Colonic mucosa (tissue), 4 donors: ENCODE measurements at regions not wholly inside any gene's neighbourhood (a gene's known extent, or its start where the extent isn't known, plus 50 kb on each side); places are given as distances from the start of the nearest gene placed in this dataset.

Experiments
- DNase-seq: peaks from one replicate; pipeline ENCODE4 v3.0.0-alpha.2; 2020
- H3K27ac ChIP-seq: fragments of 200-600 bp; one replicate; pipeline ENCODE4 v1.8.0; 2021
- H3K27me3 ChIP-seq: fragments of 200-600 bp; one replicate; pipeline ENCODE4 v1.8.0; 2021
- H3K36me3 ChIP-seq: fragments of 200-600 bp; one replicate; pipeline ENCODE4 v1.8.0; 2021
- H3K4me1 ChIP-seq: fragments of 200-600 bp; one replicate; pipeline ENCODE4 v1.8.0; 2021; ENCODE audit warnings: mild to moderate bottlenecking
- H3K4me3 ChIP-seq: fragments of 200-600 bp; one replicate; pipeline ENCODE4 v1.8.0; 2021
- H3K9ac ChIP-seq, 2 donors: one replicate each; pipeline ENCODE4 v1.7.0; 2013; ENCODE audit warnings: control low read depth in 2 of 2, low read depth in 2 of 2, low read length in 2 of 2
- H3K9me3 ChIP-seq: fragments of 200-600 bp; one replicate; pipeline ENCODE4 v1.8.0; 2021
- CTCF ChIP-seq: fragments of 200-600 bp; IDR thresholded peaks from one replicate; pipeline ENCODE4 v1.8.0; 2022; ENCODE audit warnings: antibody characterized with exemption, mild to moderate bottlenecking
- intact Hi-C: fragments of 100-400 bp; cut with DNase I; formaldehyde crosslinking; loops from one replicate; pipeline ENCODE4 v1.14.1; 2022
- donor health status: healthy.
- donor health status: DM: no; HTN: no; CAD: no.
- donor health status: DM: no; HTN: no; CAD: no.

- intact Hi-C loops, result no loop called here
- Histone ChIP-seq H3K4me3 (no peak overlapping the region), H3K4me1 (no peaks in the 10 kb centered on the region), H3K27me3 (no peaks in the 10 kb centered on the region), H3K27ac (no peak overlapping the region), H3K9me3 (no peaks in the 10 kb centered on the region), H3K36me3 (no peaks in the 10 kb centered on the region), H3K9ac (no peak overlapping the region)
- no peak for TF ChIP-seq CTCF
- no peak for DNase-seq
Measured at GRCh38 chr1:229047161-229047839, 223.6 kb upstream of the RAB4A start.

GRCh38 chr1:229047840-229048620, 222.9 kb upstream of the RAB4A start:
- H3K4me3 ChIP-seq, result no peak overlapping the region
- no peaks in the 10 kb centered on the region for H3K9me3 ChIP-seq
- intact Hi-C loops, result no loop called here
- H3K9ac ChIP-seq, result no peak overlapping the region
- TF ChIP-seq CTCF, result no peak
- H3K36me3 ChIP-seq, result no peaks in the 10 kb centered on the region
- H3K27me3 ChIP-seq, result no peaks in the 10 kb centered on the region
- no peak overlapping the region for H3K27ac ChIP-seq
- no peaks in the 10 kb centered on the region for H3K4me1 ChIP-seq
- DNase-seq, result no peak

GRCh38 chr1:229048896-229049295, 222.0 kb upstream of the RAB4A start:
- Histone ChIP-seq H3K9me3 (no peaks in the 10 kb centered on the region), H3K27me3 (no peaks in the 10 kb centered on the region), H3K36me3 (no peaks in the 10 kb centered on the region), H3K4me3 (no peak overlapping the region), H3K4me1 (no peaks in the 10 kb centered on the region), H3K9ac (no peak overlapping the region), H3K27ac (no peak overlapping the region)
- no peak for TF ChIP-seq CTCF
- intact Hi-C loops, result no loop called here
- no peak for DNase-seq

- no peaks in the 10 kb centered on the region for H3K9me3 ChIP-seq
- no peaks in the 10 kb centered on the region for H3K4me1 ChIP-seq
- no peak overlapping the region for H3K9ac ChIP-seq
- H3K27ac ChIP-seq, result no peak overlapping the region
- no peak for TF ChIP-seq CTCF
- H3K36me3 ChIP-seq, result no peaks in the 10 kb centered on the region
- no peak overlapping the region for H3K4me3 ChIP-seq
- intact Hi-C loops, result no loop called here
- no peak for DNase-seq
- no peaks in the 10 kb centered on the region for H3K27me3 ChIP-seq
Measured at GRCh38 chr1:229056046-229056445, 214.9 kb upstream of the RAB4A start.

GRCh38 chr1:229058111-229058561, 212.8 kb upstream of the RAB4A start:
- Histone ChIP-seq H3K36me3 (no peaks in the 10 kb centered on the region), H3K27ac (no peak overlapping the region), H3K4me3 (no peak overlapping the region), H3K9me3 (no peaks in the 10 kb centered on the region), H3K27me3 (no peaks in the 10 kb centered on the region), H3K4me1 (no peaks in the 10 kb centered on the region), H3K9ac (no peak overlapping the region)
- DNase-seq, result no peak
- intact Hi-C loops, result no loop called here
- TF ChIP-seq CTCF, result no peak
